ENCODE measurements at regions not wholly inside any gene's neighbourhood (a gene's known extent, or its start where the extent isn't known, plus 50 kb on each side); places are given as distances from the start of the nearest gene placed in this dataset.
"Not testable (repeated sequence)": the region's sequence is repeated elsewhere in the genome, so short reads cannot be mapped to it uniquely, and the experiment has no call there.

DNA sequence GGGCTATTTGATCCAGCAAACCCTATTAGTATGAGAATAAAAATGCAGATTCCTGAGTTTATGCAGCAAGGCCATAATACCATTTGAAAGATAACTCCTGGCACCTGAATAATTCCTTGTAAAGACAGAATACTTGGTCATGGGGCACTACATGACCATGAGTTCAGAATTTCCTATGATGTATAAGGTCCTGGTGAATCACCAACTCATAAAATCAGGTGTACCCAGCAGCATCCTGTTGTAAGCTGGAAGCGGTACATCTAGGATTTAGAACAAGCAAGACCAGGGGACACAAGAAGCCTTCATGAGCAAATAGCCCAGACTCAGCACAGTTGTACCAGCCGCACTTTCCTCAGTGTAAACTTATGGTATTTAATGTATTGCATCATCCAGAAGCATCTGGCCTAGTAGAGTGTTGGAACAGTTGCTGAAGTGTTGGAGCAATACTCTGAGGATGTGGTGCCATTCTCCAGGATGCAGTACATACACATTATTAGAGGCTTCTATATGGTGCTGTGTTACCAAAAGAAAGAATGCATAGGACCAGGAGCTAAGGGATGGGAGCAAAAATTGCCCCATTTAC lies 233.4 kb downstream of the SQOR start:
- no peak for DNase-seq (ENCODE audit: low spot score)

DNA sequence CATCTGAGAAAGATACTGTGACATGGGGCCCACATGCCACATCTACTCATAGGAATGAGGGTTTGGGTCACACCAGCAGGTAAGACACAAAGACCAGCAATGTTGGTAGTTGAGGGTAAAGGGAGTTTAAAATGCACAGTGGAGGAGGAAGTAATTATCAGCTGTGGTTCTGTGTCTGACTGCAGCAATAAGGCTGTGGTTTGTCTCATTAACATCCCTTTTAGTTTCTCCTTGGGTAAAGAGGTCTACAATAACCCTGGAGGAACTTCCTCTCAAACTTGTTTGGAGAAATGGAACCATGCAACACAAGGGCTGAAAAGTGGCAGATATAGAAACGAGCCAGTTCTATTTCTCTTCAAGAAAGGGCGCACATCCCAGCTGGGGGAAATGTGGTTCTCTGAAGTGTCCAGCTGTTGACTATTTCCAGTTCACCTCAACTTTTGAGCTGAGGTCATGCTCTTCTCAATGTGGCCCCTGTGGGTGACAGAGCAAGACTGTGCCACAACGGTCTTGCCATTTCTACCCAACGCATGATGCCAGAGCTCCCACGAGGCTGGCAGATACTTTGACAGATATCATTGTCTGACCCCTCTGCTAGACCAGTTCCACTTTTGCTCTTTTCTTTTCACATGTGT lies 234.3 kb downstream of the SQOR start:
- no peak for DNase-seq (ENCODE audit: low spot score)

DNA sequence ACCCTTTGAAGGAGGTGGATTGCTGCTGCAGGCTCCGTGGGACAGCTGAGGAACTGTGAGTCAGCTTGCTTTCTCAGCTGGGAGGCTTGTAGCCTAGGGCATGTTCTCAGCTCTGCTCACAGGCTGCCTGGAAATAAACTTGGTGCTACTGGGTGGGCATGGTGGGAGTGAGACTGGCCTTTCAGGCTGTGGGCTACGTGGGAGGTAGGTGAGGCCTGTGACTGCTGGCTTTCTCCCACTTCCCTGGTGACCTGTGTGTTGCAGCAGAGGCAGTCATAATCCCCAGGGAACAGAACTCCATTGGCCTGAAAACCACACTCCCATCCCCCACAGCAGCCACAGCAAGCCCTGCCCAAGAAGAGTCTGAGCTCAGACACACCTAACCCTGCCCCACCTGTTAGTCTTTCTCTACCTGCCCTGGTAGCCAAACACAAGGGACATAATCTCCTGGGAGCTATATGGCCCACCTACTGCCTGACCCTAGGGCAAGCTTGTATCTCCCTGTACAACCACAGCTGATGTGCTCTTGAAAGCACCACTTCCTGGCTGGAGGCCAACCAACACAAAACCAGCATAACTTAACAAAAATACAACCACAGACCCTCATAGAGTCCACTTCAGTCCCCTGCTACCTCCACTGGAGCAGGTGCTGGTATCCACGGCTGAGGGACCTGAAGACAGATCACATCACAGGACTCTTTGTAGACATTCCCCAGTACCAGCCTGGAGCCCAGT lies 236.5 kb downstream of the SQOR start:
- DNase-seq (ENCODE audit: low spot score) = no peak

DNA sequence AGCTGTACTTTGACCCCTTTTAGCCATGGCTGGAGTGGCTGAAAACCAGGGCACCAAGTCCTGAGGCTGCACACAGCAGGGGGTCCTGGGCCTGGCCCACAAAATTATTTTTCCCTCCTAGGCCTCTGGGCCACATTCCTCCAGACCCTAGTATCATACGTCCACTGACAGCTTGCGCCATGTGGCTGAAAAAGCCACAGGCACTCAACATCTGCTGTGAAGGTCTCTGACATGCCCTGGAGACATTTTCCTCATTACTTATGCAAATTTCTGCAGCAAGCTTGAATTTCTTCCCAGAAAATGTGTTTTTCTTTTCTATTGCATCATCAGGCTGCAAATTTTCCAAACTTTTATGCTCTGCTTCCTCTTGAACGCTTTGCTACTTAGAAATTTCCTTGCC lies 239.0 kb downstream of the SQOR start:
- no peak for DNase-seq (ENCODE audit: low spot score)

DNA sequence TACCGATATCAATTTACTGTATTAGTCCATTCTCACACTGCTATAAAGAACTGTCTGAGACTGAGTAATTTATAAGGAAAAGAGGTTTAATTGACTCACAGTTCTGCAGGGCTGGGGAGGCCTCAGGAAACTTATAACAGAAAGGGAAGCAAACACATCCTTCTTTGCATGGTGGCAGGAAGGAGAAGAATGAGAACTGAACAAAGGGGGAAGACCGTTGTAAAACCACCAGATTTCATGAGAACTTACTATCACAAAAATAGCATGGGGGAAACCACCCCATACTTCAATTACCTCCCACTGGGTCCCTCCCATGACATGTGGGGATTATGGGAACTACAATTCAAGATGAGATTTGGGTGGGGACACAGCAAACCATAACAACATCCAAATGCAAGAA lies 239.7 kb downstream of the SQOR start:
- DNase-seq (ENCODE audit: low spot score) = not testable (repeated sequence)

DNA sequence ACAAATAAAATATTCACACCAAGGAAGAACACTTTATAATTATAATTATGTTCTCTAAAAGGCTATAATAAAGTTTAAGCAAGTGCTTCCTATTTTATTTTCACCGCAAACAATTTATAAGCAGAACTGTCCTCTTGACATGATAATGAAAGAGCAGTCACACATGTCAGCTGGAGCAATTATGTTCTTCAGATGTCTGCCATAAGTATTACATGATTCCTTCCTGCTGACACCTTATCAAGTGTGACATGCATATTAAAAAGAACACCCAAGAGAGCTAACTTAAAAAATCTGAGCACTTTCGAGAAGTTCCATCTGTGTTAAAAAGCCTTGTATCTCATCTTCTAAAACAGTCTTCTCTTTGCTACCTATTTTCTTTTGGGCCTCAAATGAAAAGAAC lies 249.5 kb downstream of the SQOR start:
- no peak for DNase-seq (ENCODE audit: low spot score)

DNA sequence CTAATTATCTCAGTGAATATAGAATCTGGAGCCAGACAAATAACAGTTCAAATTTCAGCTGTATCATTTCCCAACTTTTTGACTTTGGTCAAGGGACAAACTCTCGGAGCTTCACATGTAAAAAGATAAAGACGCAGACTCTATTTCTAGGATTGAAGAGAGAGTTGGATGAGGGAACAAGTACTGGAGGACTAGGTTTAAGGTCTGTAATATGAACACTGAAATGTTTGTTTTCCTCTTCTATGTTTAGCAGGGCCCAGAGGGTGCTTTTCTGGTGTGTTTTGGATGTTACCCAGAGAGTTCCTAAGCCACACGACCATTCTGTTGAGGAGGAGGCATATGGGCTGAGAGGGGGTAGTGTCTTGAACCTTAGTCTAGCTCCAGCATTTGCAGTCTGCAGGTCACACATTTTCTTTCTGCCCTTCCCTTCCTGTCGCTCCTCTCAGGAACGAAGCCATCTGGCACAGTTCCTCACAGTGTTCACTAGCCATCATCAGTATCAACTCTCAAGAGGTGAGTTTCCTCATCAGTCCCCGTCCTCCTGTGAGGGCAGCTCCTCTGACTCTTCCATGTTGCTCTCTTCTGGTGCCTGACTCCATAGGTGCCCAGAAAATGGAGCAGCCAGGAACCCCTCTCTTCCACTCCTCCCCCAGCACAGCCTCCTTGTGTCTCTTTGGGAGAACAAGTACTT lies 250.1 kb downstream of the SQOR start:
- DNase-seq (ENCODE audit: low spot score) = no peak

DNA sequence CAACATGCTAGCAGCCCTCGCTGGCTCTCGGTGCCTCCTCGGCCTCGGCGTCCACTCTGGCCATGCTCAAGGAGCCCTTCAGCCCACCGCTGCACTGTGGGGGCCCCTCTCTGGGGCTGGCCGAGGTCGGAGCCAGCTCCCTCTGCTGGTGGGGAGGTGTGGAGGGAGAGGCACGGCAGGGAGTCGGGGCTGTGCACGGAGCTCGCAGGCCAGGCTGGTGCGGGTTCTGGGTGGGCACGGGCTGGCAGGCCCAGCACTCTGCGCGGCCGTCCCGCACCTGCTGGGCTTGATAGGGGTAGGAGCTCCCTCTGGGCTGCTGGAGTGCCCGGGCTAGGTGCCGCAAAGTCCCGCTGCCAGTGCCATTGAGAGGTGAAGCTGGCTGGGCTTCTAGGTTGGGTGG lies 251.0 kb downstream of the SQOR start:
- DNase-seq (ENCODE audit: low spot score) = no peak

DNA sequence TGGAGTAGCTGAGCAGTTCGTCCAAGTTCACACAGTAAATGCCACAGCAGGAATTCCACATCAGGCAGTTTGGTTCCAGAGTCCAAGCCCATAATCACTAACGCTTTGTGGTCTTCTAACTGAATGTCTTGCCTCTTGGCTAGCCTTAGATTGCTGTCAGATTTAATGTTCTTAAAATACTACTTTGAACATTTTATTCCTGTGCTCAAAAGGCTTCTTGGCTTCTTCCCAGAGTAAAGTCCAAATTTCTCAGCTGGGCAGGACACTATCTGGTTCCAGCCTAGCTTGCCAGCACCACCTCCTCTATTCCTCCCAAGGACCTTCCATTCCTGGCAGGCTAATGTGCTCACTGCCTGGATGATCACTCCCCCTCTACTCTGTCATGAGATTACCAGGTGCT lies 256.9 kb downstream of the SQOR start:
- DNase-seq (ENCODE audit: low spot score) = no peak

- DNase-seq (ENCODE audit: low spot score) = peak; percentile 9
These were observed 257.4 kb downstream of the SQOR start for GRCh38 chr15:45892182-45892581.

DNA sequence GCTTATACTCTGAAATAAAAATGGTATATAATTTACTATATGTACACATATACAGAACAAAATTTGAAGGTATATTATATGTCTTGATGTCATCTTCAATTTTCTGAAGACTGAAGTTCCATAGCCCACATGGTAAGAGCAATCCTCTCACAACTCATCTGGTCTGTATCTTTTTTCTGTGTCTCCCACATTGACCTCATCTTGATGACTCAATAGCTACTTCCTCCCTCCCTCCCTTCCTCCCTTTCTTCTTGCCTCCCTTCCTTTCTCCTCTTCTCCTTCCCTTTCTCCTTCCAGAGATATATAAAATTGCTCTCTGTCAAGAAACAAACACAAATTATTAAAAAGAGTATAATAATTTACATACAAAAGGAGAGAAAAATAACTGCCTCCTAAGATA lies 268.5 kb downstream of the SQOR start:
- DNase-seq (ENCODE audit: low spot score) = no peak

DNA sequence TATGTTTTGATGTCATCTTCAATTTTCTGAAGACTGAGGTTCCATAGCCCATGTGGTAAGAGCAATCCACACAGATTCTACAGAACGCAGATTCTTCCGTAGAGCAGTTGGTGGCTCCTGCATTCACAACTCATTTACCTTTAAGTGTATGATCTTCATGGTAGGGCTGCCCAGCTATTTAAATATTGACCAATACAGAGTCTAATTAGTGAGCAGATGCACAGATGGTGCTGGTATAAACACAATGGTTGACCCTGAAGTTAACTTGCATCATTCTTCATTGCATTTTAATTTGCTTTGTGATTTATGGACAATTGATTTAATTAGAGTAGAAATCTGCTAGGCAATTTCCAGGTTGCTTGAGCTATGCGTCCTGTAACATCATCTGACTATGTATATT lies 269.2 kb downstream of the SQOR start:
- DNase-seq (ENCODE audit: low spot score) = no peak

DNA sequence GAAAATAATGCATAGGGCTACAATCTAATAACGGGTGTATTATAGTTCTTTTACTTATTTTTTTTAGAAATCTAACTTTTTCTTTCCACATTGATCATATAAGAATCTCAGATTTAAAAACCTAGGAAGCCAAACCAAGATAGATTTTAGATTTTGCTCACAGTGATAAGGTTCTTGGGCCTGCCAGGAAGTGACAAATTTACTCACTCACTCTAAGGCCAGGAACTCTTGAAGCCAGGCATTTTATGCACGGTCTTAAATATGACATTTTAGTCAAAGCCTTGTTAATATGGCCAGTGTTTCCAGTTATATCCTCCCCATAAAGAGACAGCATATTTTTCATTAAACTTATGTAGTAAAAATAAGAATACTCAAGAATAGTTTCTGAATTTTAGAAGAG lies 271.4 kb downstream of the SQOR start:
- no peak for DNase-seq (ENCODE audit: low spot score)

GRCh38 chr15:45910671-45911070 lies 275.8 kb downstream of the SQOR start:
- no peak for DNase-seq (ENCODE audit: low spot score)

DNA sequence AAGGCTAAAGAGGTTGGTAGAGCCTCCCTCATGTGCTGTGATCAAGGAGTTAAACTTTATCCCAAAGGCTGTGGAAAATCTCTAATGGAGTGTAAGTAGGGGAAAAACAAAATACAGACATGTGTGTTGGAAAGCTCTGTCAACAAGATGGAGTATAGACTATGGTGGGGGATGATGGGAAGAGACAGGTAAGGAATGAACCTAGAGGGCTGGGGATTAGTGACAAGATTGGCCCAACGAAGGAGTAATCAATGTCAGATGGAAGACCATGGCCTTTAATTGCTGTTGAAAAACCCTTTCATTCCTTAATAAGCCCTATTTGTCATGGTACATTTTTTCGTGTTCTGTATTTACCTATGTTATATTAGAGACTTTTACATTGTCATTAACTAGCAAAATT lies 278.6 kb downstream of the SQOR start:
- DNase-seq (ENCODE audit: low spot score) = no peak

GRCh38 chr15:45914425-45914824 lies 279.6 kb downstream of the SQOR start:
- no peak for DNase-seq (ENCODE audit: low spot score)

DNA sequence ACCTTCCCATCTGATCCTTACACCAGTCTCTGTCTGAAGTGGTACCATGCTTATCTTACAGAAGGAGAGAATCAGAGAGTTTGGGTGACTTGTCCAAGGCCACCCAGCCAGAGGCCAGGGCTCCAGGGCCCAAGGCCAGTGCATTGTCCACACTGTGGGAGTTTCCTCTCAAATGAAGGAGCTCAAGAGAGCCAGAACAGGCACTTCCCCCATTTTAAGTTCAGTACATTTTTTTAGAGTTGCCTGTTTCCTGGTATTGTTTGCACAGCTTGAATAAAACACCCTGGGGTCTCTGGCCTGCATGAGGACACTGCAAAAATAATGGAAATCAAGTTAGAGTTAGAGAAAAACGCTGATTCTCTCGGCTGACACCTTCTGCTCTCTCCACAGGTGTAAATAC lies 284.0 kb downstream of the SQOR start:
- DNase-seq (ENCODE audit: low spot score) = no peak

DNA sequence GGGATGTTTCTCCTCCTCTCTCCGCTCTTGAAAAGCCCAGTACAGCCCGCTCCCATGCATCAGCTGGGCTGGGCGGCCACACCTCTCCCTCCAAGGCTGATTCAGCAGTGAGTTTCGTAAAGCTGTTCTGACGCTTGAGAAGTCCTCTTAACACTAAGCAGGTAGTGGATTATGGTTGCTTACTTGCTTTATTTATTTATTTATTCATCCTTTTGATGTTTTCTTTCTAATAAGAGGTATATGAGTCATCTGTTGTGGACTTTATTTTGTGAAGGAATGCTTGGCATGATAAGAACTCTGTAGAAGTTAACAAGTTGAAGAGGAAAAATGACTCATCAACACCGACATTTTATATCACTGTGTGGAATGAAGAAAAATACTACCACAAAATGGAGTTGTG lies 285.0 kb downstream of the SQOR start:
- DNase-seq (ENCODE audit: low spot score) = peak; percentile 6

DNA sequence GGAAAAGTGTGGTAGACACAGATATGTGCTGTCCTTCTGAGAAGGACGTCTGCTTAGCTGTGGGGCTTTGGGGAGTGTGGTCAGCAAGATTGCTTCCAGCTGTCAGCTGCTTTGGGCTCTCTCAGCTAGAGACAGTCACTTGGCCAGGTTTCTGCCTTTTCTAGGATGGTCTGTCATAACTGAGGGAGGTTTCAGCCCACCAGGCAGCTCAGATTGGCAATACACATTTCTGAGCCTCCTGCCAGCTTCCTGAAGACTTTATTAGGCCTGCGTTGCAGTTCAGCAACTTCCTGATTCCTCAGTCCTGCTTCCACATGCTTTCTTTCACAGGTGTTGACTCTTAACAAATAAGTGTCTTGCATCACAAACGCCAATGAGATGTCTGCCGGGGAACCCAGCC lies 286.5 kb downstream of the SQOR start:
- DNase-seq (ENCODE audit: low spot score) = peak; percentile 4

DNA sequence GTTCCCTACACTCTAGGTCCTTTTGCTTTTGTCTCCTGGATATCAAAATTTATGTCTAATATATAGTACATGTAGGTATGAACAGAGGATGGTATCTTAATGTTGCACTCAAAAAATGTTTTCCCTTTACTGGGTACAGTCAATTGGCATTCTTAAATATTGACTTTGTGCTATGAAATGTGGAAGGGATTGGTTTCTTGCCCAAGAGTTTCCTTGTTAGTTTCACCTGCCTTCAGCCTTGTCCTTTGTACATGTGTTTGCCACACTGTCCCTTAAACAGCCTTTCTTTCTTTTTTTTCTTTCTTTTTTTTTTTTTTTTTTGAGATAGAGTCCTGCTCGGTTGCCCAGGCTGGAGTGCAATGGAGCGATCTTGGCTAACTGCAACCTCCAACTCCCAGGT lies 287.1 kb downstream of the SQOR start:
- DNase-seq (ENCODE audit: low spot score) = no peak

- no peak for DNase-seq (ENCODE audit: low spot score)
These were observed 306.5 kb downstream of the SQOR start for GRCh38 chr15:45941367-45941766.

DNA sequence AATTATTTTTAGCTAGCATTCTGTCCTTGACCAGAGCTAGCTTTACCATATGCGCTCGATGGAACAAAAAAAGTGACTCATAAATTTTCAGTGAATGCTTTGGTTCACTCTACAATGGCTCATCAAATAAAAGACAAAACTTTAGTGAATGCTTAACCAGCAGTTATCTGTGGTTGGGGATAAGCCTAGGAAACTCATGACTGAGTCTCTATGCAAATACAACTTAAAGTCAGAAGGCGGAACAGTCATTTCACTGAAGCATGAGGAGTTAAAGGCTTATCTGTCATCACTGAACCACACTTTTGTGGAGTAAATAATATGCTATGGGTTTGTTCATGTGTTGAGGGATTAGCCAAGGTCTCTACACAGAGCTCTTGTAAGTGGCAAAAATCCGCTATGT lies 308.4 kb downstream of the SQOR start:
- DNase-seq (ENCODE audit: low spot score) = no peak

DNA sequence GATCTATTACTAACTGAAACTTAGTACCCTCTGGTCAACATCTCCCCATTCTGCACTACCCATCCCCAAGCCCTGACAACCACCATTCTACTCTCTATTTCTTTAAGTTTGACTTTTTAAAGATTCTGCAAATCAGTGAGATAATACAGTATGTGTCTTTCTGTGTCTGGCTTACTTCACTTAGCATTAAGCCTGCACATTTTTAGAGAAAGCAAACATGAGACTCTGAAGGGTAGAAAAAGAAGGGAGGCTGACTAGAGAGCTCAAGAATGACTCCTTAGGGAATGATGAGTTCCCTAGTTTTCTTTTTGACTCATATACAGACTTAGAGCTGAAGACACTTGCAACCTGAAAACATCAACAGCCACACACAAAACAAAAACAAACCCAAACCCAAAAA lies 311.3 kb downstream of the SQOR start:
- no peak for DNase-seq (ENCODE audit: low spot score)
